ENCODE measurements at regions not wholly inside any gene's neighbourhood (a gene's known extent, or its start where the extent isn't known, plus 50 kb on each side); places are given as distances from the start of the nearest gene placed in this dataset.
A peak's percentile ranks its signal among the peaks of the same experiment; 100 is the strongest.

DNA sequence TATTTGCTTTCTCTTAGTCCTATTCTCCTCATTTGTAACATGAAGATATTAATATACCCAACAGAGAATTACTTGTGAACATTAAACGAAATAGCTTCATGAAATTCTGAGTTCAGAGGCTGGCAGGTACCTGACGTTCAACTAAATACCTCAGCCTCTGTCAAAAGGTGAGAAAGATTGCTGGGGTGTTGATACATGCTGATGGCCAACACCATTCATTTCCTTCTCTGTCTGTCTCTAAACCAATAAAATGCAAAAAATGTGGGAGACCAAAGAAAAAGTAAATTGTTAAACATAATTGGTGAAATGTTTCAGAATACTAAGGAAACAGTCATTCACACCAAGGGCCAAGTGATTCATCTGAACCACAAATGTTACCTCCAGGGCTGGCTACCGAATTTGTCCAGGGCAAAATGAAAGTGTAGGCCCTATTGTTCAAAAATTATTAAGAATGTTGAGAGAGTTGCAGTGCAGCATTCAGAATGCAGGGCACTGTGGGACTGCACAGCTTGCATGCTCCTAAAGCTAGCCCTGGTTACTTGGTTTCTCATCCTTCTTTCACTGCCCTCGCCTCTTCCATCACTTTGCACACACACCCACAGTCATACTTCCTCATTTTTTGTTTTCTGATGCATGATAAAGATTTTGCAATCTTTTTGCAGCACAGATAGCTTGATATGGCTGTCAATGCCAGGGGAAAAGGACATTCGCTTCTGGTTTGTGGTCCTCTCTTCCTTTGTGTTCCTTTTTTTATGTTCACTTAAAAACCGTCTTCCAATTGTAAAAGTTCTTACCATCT is 414.3 kb upstream of the NR5A2 start (continued):
- TF ChIP-seq, protein P1, sequence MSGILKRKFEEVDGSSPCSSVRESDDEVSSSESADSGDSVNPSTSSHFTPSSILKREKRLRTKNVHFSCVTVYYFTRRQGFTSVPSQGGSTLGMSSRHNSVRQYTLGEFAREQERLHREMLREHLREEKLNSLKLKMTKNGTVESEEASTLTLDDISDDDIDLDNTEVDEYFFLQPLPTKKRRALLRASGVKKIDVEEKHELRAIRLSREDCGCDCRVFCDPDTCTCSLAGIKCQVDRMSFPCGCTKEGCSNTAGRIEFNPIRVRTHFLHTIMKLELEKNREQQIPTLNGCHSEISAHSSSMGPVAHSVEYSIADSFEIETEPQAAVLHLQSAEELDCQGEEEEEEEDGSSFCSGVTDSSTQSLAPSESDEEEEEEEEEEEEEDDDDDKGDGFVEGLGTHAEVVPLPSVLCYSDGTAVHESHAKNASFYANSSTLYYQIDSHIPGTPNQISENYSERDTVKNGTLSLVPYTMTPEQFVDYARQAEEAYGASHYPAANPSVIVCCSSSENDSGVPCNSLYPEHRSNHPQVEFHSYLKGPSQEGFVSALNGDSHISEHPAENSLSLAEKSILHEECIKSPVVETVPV (CRISPR knock-in tag; IDR thresholded peaks at IDR 0.05), result no peak

GRCh38 chr1:199616947-199617346 is 410.6 kb upstream of the NR5A2 start:
- TF ChIP-seq ZFP30 (CRISPR knock-in tag; IDR thresholded peaks at IDR 0.05) (no peak), ESRRG (CRISPR knock-in tag; IDR thresholded peaks at IDR 0.05) (no peak), OSR1 (CRISPR knock-in tag; IDR thresholded peaks at IDR 0.05) (no peak), BACH2 (CRISPR knock-in tag; IDR thresholded peaks at IDR 0.05; ENCODE audit: borderline replicate concordance) (no peak), ZNF70 (CRISPR knock-in tag; IDR thresholded peaks at IDR 0.05) (peak; percentile 38; the same call in 1 of the 2 replicates), ZNF8 (CRISPR knock-in tag; IDR thresholded peaks at IDR 0.05) (peak; percentile 52; the same call in 1 of the 2 replicates), CREB5 (CRISPR knock-in tag; IDR thresholded peaks at IDR 0.05; ENCODE audit: low read depth) (peak; percentile 80), ISL1 (CRISPR knock-in tag; IDR thresholded peaks at IDR 0.05) (peak; percentile 90), ZC3H10 (CRISPR knock-in tag; IDR thresholded peaks at IDR 0.05) (no peak), ARNTL (CRISPR knock-in tag; IDR thresholded peaks at IDR 0.05; ENCODE audit: borderline replicate concordance, low read depth) (0 out of 2 replicates have a peak, but pooled peaks have one; percentile 22), ZNF565 (CRISPR knock-in tag; conservative IDR thresholded peaks at IDR 0.05; ENCODE audit: low read depth) (no peak), RARB (CRISPR knock-in tag; IDR thresholded peaks at IDR 0.05) (0 out of 2 replicates have a peak, but pooled peaks have one; percentile 17), TSHZ2 (CRISPR knock-in tag; IDR thresholded peaks at IDR 0.05) (peak; percentile 98), CSDC2 (CRISPR knock-in tag; IDR thresholded peaks at IDR 0.05) (no peak), GLIS3 (CRISPR knock-in tag; IDR thresholded peaks at IDR 0.05) (peak; percentile 66; the same call in 1 of the 2 replicates), PPARA (CRISPR knock-in tag; IDR thresholded peaks at IDR 0.05; ENCODE audit: borderline replicate concordance) (peak; percentile 15; the same call in 1 of the 2 replicates), SNAI2 (CRISPR knock-in tag; IDR thresholded peaks at IDR 0.05) (no peak), TOX (CRISPR knock-in tag; IDR thresholded peaks at IDR 0.05; ENCODE audit: borderline replicate concordance) (no peak; the same call in 1 of the 2 replicates), ZFP3 (CRISPR knock-in tag; IDR thresholded peaks at IDR 0.05) (no peak), TCF4 (CRISPR knock-in tag; IDR thresholded peaks at IDR 0.05; ENCODE audit: borderline replicate concordance) (peak; percentile 100)
- TF ChIP-seq, protein P2, sequence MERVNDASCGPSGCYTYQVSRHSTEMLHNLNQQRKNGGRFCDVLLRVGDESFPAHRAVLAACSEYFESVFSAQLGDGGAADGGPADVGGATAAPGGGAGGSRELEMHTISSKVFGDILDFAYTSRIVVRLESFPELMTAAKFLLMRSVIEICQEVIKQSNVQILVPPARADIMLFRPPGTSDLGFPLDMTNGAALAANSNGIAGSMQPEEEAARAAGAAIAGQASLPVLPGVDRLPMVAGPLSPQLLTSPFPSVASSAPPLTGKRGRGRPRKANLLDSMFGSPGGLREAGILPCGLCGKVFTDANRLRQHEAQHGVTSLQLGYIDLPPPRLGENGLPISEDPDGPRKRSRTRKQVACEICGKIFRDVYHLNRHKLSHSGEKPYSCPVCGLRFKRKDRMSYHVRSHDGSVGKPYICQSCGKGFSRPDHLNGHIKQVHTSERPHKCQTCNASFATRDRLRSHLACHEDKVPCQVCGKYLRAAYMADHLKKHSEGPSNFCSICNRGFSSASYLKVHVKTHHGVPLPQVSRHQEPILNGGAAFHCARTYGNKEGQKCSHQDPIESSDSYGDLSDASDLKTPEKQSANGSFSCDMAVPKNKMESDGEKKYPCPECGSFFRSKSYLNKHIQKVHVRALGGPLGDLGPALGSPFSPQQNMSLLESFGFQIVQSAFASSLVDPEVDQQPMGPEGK (CRISPR knock-in tag; IDR thresholded peaks at IDR 0.05; ENCODE audit: borderline replicate concordance), result no peak
- TF ChIP-seq, protein P3, sequence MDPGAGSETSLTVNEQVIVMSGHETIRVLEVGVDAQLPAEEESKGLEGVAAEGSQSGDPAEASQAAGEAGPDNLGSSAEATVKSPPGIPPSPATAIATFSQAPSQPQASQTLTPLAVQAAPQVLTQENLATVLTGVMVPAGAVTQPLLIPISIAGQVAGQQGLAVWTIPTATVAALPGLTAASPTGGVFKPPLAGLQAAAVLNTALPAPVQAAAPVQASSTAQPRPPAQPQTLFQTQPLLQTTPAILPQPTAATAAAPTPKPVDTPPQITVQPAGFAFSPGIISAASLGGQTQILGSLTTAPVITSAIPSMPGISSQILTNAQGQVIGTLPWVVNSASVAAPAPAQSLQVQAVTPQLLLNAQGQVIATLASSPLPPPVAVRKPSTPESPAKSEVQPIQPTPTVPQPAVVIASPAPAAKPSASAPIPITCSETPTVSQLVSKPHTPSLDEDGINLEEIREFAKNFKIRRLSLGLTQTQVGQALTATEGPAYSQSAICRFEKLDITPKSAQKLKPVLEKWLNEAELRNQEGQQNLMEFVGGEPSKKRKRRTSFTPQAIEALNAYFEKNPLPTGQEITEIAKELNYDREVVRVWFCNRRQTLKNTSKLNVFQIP (CRISPR knock-in tag; IDR thresholded peaks at IDR 0.05; ENCODE audit: borderline replicate concordance, low read depth), result no peak; the same call in 1 of the 2 replicates
- TF ChIP-seq, protein P1 (CRISPR knock-in tag; IDR thresholded peaks at IDR 0.05), result peak; percentile 89
- peak; percentile 59 for ATAC-seq
